Gastroesophageal sphincter (tissue), 4 donors: ENCODE measurements at regions not wholly inside any gene's neighbourhood (a gene's known extent, or its start where the extent isn't known, plus 50 kb on each side); places are given as distances from the start of the nearest gene placed in this dataset.

ENCODE experiments used
- ATAC-seq: fragments of 150-250 bp; one replicate; pipeline ENCODE4 v1.9.1; 2016; ENCODE audit warnings: mild to moderate bottlenecking, moderate library complexity
- H3K27ac ChIP-seq, 4 donors: fragments of 200-600 bp; sonication (generic) in 3 of 4; 1 replicate in 3 of 4; 2 replicates in 1 of 4; pipeline ENCODE4 v1.5.1; 2016 to 2019
- H3K27me3 ChIP-seq: fragments of 200-600 bp; sonication (generic); one replicate; pipeline ENCODE4 v1.5.1; 2019
- H3K36me3 ChIP-seq, 2 donors: fragments of 200-600 bp; sonication (generic); one replicate each; pipeline ENCODE4 v1.5.1; 2019; ENCODE audit warnings: control low read depth in 1 of 2
- H3K4me1 ChIP-seq, 3 donors: fragments of 200-600 bp; sonication (generic); 1 replicate in 2 of 3; 2 replicates in 1 of 3; pipeline ENCODE4 v1.5.1; 2016 to 2019; ENCODE audit warnings: control low read depth in 2 of 3
- H3K4me3 ChIP-seq, 2 donors: fragments of 200-600 bp; sonication (generic); one replicate each; pipeline ENCODE4 v1.5.1; 2019; ENCODE audit warnings: mild to moderate bottlenecking in 1 of 2, moderate library complexity in 1 of 2
- H3K9me3 ChIP-seq, 3 donors: fragments of 200-600 bp; sonication (generic); one replicate each; pipeline ENCODE4 v1.5.1; 2017 to 2019; ENCODE audit warnings: control low read depth in 2 of 3
- EP300 ChIP-seq: sonication (generic); formaldehyde crosslinking; IDR thresholded peaks from one replicate; pipeline ENCODE4 v1.6.1; 2017; ENCODE audit warnings: antibody characterized with exemption, mild to moderate bottlenecking
- POLR2A ChIP-seq, 2 donors: fragments of 450-650 bp; IDR thresholded peaks; one replicate each; pipeline ENCODE4 v1.6.1; 2017; ENCODE audit warnings: antibody characterized with exemption in 2 of 2, mild to moderate bottlenecking in 2 of 2, moderate library complexity in 1 of 2
- POLR2AphosphoS5 ChIP-seq: sonication (generic); formaldehyde crosslinking; IDR thresholded peaks from one replicate; pipeline ENCODE4 v1.6.1; 2017; ENCODE audit warnings: antibody characterized with exemption
- WGBS, 2 donors: methylation state at CpG; one replicate each; pipeline ENCODE4 v1.1.5; 2018; ENCODE audit warnings: low coverage in 1 of 2; 5-methylcytosine and 5-hydroxymethylcytosine counted together
- TF ChIP-seq, protein P1 (sequence below), 4 experiments: fragments of 200-600 bp in 2 of 4; fragments of 450-650 bp in 2 of 4; sonication (generic) in 1 of 4; IDR thresholded peaks; one replicate each; pipeline ENCODE4 v1.5.1; 2017 to 2019; ENCODE audit warnings: antibody characterized with exemption in 4 of 4, mild to moderate bottlenecking in 2 of 4, moderate library complexity in 2 of 4

DNA sequence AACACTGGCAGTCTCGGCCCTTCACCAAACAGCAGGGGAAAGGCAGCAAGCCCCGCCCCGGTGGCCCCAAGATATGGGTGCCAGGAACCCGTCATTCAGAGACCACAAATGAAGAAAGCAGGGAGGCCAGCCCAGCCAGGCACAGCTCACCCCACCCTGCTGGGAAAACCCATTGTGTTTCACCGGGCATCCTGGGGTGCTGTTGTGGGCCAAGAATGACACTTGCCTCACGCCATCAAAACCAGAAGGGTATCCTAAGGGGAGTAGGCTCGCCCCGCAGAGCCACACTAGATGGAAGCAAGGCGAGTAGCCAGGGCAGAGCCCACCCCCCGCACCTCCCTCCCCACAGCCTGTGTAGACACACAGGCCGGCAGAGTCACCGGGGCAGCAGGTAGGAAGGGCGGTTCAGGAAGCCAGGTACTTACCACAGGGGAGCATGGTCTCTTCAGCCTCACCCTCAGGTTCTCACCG, 72.5 kb upstream of the KCNMA1 start:
- Histone ChIP-seq H3K9me3 (no peaks in the 10 kb centered on the region), H3K4me1 (peaks cover 0 to 14% (median 0%) of the 10 kb centered on the region in 3 donors), H3K27me3 (peaks cover 27% of the 10 kb centered on the region), H3K4me3 (no peak overlapping the region), H3K27ac (no peak overlapping the region), H3K36me3 (no peaks in the 10 kb centered on the region)
- no peak for ATAC-seq
- TF ChIP-seq, protein P1, sequence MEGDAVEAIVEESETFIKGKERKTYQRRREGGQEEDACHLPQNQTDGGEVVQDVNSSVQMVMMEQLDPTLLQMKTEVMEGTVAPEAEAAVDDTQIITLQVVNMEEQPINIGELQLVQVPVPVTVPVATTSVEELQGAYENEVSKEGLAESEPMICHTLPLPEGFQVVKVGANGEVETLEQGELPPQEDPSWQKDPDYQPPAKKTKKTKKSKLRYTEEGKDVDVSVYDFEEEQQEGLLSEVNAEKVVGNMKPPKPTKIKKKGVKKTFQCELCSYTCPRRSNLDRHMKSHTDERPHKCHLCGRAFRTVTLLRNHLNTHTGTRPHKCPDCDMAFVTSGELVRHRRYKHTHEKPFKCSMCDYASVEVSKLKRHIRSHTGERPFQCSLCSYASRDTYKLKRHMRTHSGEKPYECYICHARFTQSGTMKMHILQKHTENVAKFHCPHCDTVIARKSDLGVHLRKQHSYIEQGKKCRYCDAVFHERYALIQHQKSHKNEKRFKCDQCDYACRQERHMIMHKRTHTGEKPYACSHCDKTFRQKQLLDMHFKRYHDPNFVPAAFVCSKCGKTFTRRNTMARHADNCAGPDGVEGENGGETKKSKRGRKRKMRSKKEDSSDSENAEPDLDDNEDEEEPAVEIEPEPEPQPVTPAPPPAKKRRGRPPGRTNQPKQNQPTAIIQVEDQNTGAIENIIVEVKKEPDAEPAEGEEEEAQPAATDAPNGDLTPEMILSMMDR (IDR thresholded peaks at IDR 0.05) = no peak
- no peak for TF ChIP-seq EP300
- no peak for TF ChIP-seq POLR2A (IDR thresholded peaks at IDR 0.05)
- no peak for TF ChIP-seq POLR2AphosphoS5
- WGBS, 2 donors = no CpG with 5 or more reads among the region's 14 CpGs

GRCh38 chr10:77707570-77707969, 70.0 kb upstream of the KCNMA1 start:
- H3K9me3 ChIP-seq = no peaks in the 10 kb centered on the region
- TF ChIP-seq, protein P1 (IDR thresholded peaks at IDR 0.05) = no peak
- TF ChIP-seq POLR2A (IDR thresholded peaks at IDR 0.05) = no peak
- TF ChIP-seq EP300 = no peak
- TF ChIP-seq POLR2AphosphoS5 = no peak
- 17 to 50% methylated on average over 1 of the region's 1 CpG for WGBS, 2 donors
- ATAC-seq = no peak
- H3K4me3 ChIP-seq = no peak overlapping the region
- H3K27me3 ChIP-seq = peaks cover 12% of the 10 kb centered on the region
- H3K27ac ChIP-seq = no peak overlapping the region
- H3K36me3 ChIP-seq = no peaks in the 10 kb centered on the region
- H3K4me1 ChIP-seq = peaks cover 0 to 14% (median 0%) of the 10 kb centered on the region in 3 donors

GRCh38 chr10:77702166-77702565, 64.6 kb upstream of the KCNMA1 start:
- Histone ChIP-seq H3K4me3 (no peak overlapping the region), H3K36me3 (no peaks in the 10 kb centered on the region), H3K4me1 (no peaks in the 10 kb centered on the region), H3K9me3 (no peaks in the 10 kb centered on the region), H3K27ac (no peak overlapping the region), H3K27me3 (no peaks in the 10 kb centered on the region)
- no peak for ATAC-seq
- TF ChIP-seq EP300 (no peak), POLR2AphosphoS5 (no peak), POLR2A (IDR thresholded peaks at IDR 0.05) (no peak)
- TF ChIP-seq, protein P1 (IDR thresholded peaks at IDR 0.05) = no peak
- WGBS, 2 donors = 32 to 51% methylated on average over 3 of the region's 3 CpGs

DNA sequence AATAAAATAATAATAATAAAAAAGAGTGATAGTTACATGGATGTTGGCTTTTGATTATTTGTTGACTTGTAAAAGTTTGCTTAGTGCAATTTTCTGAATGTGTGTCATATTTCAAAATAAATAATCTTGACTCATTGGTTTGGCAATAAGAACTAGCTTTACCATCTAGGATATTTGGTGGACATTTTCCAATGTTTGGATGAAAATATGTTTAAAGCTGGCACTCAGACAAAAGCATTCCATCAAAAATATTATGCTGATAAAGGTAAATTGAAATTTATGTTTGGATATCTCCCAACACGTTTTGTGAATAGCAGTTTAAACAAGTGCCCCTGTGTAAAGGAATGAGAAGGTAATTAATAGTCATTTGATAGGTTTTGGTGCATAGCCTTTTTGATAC, 62.5 kb upstream of the KCNMA1 start:
- no peak overlapping the region for H3K4me3 ChIP-seq
- ATAC-seq = no peak
- 7 to 14% methylated on average over 1 of the region's 1 CpG for WGBS, 2 donors
- TF ChIP-seq POLR2AphosphoS5 (no peak), EP300 (no peak), POLR2A (IDR thresholded peaks at IDR 0.05) (no peak)
- TF ChIP-seq, protein P1 (IDR thresholded peaks at IDR 0.05) = no peak
- no peaks in the 10 kb centered on the region for H3K9me3 ChIP-seq
- no peaks in the 10 kb centered on the region for H3K4me1 ChIP-seq
- H3K27ac ChIP-seq = no peak overlapping the region
- H3K27me3 ChIP-seq = no peaks in the 10 kb centered on the region
- H3K36me3 ChIP-seq = no peaks in the 10 kb centered on the region

DNA sequence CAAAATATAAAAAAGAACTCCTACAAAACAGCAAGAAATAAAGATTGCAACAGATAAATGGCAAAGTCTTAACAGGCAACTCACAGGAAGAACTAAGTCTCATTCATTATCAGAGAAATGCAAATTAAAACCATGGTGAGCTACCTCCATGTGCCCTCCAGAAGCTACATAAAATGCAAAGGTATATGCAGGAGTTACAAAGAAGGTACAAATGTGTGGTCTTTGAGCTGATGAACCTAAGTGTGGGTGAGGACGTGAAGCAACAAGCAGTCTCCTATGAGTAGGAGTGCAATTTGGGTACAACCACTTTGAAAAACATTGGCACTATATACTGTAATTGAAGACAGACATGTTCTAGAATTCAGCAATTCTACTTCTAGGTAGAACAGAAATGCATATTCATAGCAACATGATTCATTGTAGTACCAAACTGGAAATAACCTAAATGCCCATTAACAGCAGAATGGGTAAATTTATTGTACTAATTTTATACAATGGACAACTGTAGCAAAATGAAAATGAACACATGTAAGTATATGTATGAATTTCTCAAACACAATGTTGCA, 61.6 kb upstream of the KCNMA1 start:
- TF ChIP-seq POLR2AphosphoS5 = no peak
- no peak for TF ChIP-seq POLR2A (IDR thresholded peaks at IDR 0.05)
- TF ChIP-seq, protein P1 (IDR thresholded peaks at IDR 0.05) = no peak
- no peak for TF ChIP-seq EP300
- no peaks in the 10 kb centered on the region for H3K36me3 ChIP-seq
- H3K27ac ChIP-seq = no peak overlapping the region
- no peaks in the 10 kb centered on the region for H3K27me3 ChIP-seq
- no peak for ATAC-seq
- no peak overlapping the region for H3K4me3 ChIP-seq
- no peaks in the 10 kb centered on the region for H3K9me3 ChIP-seq
- no peaks in the 10 kb centered on the region for H3K4me1 ChIP-seq
- WGBS, 2 donors = 59 to 67% methylated on average over 1 of the region's 1 CpG
